ENCODE measurements at regions not wholly inside any gene's neighbourhood (a gene's known extent, or its start where the extent isn't known, plus 50 kb on each side); places are given as distances from the start of the nearest gene placed in this dataset.

- Histone ChIP-seq H3K27ac (no peak overlapping the region), H3K36me3 (no peaks in the 10 kb centered on the region), H3K4me1 (no peaks in the 10 kb centered on the region), H3K27me3 (no peaks in the 10 kb centered on the region), H3K4me3 (no peak overlapping the region), H3K9me3 (no peaks in the 10 kb centered on the region)
- no peak for DNase-seq (ENCODE audit: low spot score)
- TF ChIP-seq, protein P1, sequence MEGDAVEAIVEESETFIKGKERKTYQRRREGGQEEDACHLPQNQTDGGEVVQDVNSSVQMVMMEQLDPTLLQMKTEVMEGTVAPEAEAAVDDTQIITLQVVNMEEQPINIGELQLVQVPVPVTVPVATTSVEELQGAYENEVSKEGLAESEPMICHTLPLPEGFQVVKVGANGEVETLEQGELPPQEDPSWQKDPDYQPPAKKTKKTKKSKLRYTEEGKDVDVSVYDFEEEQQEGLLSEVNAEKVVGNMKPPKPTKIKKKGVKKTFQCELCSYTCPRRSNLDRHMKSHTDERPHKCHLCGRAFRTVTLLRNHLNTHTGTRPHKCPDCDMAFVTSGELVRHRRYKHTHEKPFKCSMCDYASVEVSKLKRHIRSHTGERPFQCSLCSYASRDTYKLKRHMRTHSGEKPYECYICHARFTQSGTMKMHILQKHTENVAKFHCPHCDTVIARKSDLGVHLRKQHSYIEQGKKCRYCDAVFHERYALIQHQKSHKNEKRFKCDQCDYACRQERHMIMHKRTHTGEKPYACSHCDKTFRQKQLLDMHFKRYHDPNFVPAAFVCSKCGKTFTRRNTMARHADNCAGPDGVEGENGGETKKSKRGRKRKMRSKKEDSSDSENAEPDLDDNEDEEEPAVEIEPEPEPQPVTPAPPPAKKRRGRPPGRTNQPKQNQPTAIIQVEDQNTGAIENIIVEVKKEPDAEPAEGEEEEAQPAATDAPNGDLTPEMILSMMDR (IDR thresholded peaks at IDR 0.05) = no peak
Measured at GRCh38 chr11:90770007-90770406, 547.2 kb upstream of the CHORDC1 start.

- no peak overlapping the region for H3K4me3 ChIP-seq
- TF ChIP-seq, protein P1 (IDR thresholded peaks at IDR 0.05) = no peak
- no peaks in the 10 kb centered on the region for H3K4me1 ChIP-seq
- H3K36me3 ChIP-seq = no peaks in the 10 kb centered on the region
- no peaks in the 10 kb centered on the region for H3K27me3 ChIP-seq
- no peak overlapping the region for H3K27ac ChIP-seq
- H3K9me3 ChIP-seq = no peaks in the 10 kb centered on the region
- DNase-seq (ENCODE audit: low spot score) = no peak
Measured at GRCh38 chr11:90766121-90766520, 543.3 kb upstream of the CHORDC1 start.

DNA sequence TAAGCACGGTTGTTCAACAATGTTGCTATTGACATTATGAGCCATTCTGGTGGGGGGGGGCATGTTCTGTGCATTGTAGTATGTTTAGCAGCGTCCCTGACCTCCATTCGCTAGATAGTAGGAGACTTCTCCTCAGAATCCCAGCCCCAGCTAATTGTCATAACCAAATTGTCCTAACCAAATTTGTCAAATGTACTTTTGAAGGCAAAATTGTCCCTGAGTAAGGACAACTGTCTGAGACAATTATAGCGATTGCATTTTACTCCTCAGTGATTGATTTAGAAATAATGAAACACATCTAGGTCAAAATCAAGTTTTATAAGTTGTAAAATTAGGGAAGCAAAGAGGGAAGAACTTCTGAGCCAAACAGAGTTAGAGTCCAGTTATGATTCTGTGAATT, 541.8 kb upstream of the CHORDC1 start:
- Histone ChIP-seq H3K27me3 (no peaks in the 10 kb centered on the region), H3K27ac (no peak overlapping the region), H3K4me1 (no peaks in the 10 kb centered on the region), H3K9me3 (no peaks in the 10 kb centered on the region), H3K4me3 (no peak overlapping the region), H3K36me3 (no peaks in the 10 kb centered on the region)
- no peak for DNase-seq (ENCODE audit: low spot score)
- TF ChIP-seq, protein P1 (IDR thresholded peaks at IDR 0.05) = no peak

GRCh38 chr11:90757849-90758494, 535.1 kb upstream of the CHORDC1 start:
- DNase-seq (ENCODE audit: low spot score) = no peak
- Histone ChIP-seq H3K4me3 (no peak overlapping the region), H3K27ac (no peak overlapping the region), H3K4me1 (no peaks in the 10 kb centered on the region), H3K9me3 (no peaks in the 10 kb centered on the region), H3K36me3 (no peaks in the 10 kb centered on the region), H3K27me3 (no peaks in the 10 kb centered on the region)
- TF ChIP-seq, protein P1 (IDR thresholded peaks at IDR 0.05) = no peak

DNA sequence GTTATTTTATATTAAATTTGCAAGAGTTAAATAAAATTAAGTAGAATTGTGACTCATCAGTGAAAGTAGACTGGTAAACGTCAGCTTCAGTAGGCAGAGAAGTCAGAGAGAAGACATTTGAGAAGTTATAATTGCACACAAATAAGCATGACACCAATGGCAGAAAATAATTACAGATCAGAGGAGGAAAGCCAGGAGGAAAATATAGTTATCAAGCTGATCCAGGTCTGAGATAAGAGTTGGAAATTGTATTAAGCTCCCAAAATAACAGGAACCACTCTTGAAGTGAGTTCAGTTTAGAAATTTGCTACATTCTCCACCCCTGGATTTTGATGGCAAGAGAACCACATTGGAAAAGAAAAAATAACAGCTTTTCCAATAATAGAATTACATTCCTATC, 533.8 kb upstream of the CHORDC1 start:
- TF ChIP-seq, protein P1 (IDR thresholded peaks at IDR 0.05) = no peak
- no peaks in the 10 kb centered on the region for H3K27me3 ChIP-seq
- H3K9me3 ChIP-seq = no peaks in the 10 kb centered on the region
- no peaks in the 10 kb centered on the region for H3K36me3 ChIP-seq
- no peak overlapping the region for H3K4me3 ChIP-seq
- no peak overlapping the region for H3K27ac ChIP-seq
- no peak for DNase-seq (ENCODE audit: low spot score)
- no peaks in the 10 kb centered on the region for H3K4me1 ChIP-seq

GRCh38 chr11:90753546-90753945, 530.7 kb upstream of the CHORDC1 start:
- TF ChIP-seq, protein P1 (IDR thresholded peaks at IDR 0.05) = no peak

More at GRCh38 chr11:90753546-90753945, 530.7 kb upstream of the CHORDC1 start:
- no peaks in the 10 kb centered on the region for H3K27me3 ChIP-seq
- H3K9me3 ChIP-seq = no peaks in the 10 kb centered on the region
- H3K4me3 ChIP-seq = no peak overlapping the region
- H3K27ac ChIP-seq = no peak overlapping the region
- no peaks in the 10 kb centered on the region for H3K4me1 ChIP-seq
- H3K36me3 ChIP-seq = no peaks in the 10 kb centered on the region
- DNase-seq (ENCODE audit: low spot score) = no peak

Data from right atrium auricular region (tissue), 2 donors.